Upper lobe of left lung (tissue), 4 donors: ENCODE measurements at regions not wholly inside any gene's neighbourhood (a gene's known extent, or its start where the extent isn't known, plus 50 kb on each side); places are given as distances from the start of the nearest gene placed in this dataset.

Experiments
- CTCF ChIP-seq, 6 experiments: fragments of 450-650 bp in 4 of 6; fragments of 200-600 bp in 2 of 6; sonication (generic) in 2 of 6; IDR thresholded peaks; one replicate each; pipeline ENCODE4 v1.5.1; 2016 to 2019; ENCODE audit warnings: antibody characterized with exemption in 6 of 6
- EP300 ChIP-seq, 4 donors: sonication (generic); formaldehyde crosslinking; IDR thresholded peaks; one replicate each; pipeline ENCODE4 v1.5.1; 2017; ENCODE audit warnings: antibody characterized with exemption in 4 of 4, control low read depth in 2 of 4
- POLR2AphosphoS5 ChIP-seq, 2 donors: sonication (generic); formaldehyde crosslinking; IDR thresholded peaks; one replicate each; pipeline ENCODE4 v1.5.1; 2017; ENCODE audit warnings: antibody characterized with exemption in 2 of 2

GRCh38 chr7:46173476-46174195, 252.6 kb upstream of the IGFBP3 start:
- TF ChIP-seq CTCF (IDR thresholded peaks at IDR 0.05): no peak
- TF ChIP-seq POLR2AphosphoS5 (IDR thresholded peaks at IDR 0.05): no peak
- no peak for TF ChIP-seq EP300 (IDR thresholded peaks at IDR 0.05)
